Trophoblast cell (in vitro differentiated cells and primary cell): ENCODE measurements at regions not wholly inside any gene's neighbourhood (a gene's known extent, or its start where the extent isn't known, plus 50 kb on each side); places are given as distances from the start of the nearest gene placed in this dataset.

ENCODE experiments used
- DNase-seq, 2 donors: peaks; one replicate each; pipeline ENCODE4 v3.0.0-alpha.2; 2016
- H2AFZ ChIP-seq: 2 replicates; pipeline ENCODE4 v1.6.1; 2013; ENCODE audit warnings: low read length, moderate library complexity, mild to moderate bottlenecking; ENCODE audit not compliant: insufficient read depth, poor library complexity
- H2AK5ac ChIP-seq: 2 replicates; pipeline ENCODE4 v1.6.1; 2013; ENCODE audit warnings: mild to moderate bottlenecking, low read length
- H2BK120ac ChIP-seq: 2 replicates; pipeline ENCODE4 v1.6.1; 2013; ENCODE audit warnings: low read length, mild to moderate bottlenecking, moderate library complexity; ENCODE audit not compliant: insufficient read depth, poor library complexity
- H2BK12ac ChIP-seq: 2 replicates; pipeline ENCODE4 v1.6.1; 2013; ENCODE audit warnings: mild to moderate bottlenecking, low read length, moderate library complexity
- H2BK5ac ChIP-seq: 2 replicates; pipeline ENCODE4 v1.6.1; 2013; ENCODE audit warnings: low read length, low read depth, moderate library complexity, mild to moderate bottlenecking; ENCODE audit not compliant: poor library complexity
- H3K14ac ChIP-seq: 2 replicates; pipeline ENCODE4 v1.6.1; 2013; ENCODE audit warnings: mild to moderate bottlenecking, low read length
- H3K18ac ChIP-seq: 2 replicates; pipeline ENCODE4 v1.6.1; 2013; ENCODE audit warnings: mild to moderate bottlenecking, low read length
- H3K23ac ChIP-seq: 2 replicates; pipeline ENCODE4 v1.6.1; 2013; ENCODE audit warnings: low read length
- H3K27ac ChIP-seq: 2 replicates; pipeline ENCODE4 v1.5.1; 2013; ENCODE audit warnings: low read depth, mild to moderate bottlenecking, inconsistent platforms, low read length, moderate library complexity
- H3K27me3 ChIP-seq: 2 replicates; pipeline ENCODE4 v1.6.1; 2013; ENCODE audit warnings: inconsistent platforms, mild to moderate bottlenecking, low read length, moderate library complexity; ENCODE audit not compliant: insufficient read depth
- H3K36me3 ChIP-seq, 2 experiments: 1 replicate in 1 of 2; 2 replicates in 1 of 2; pipeline ENCODE4 v1.6.1; 2013; ENCODE audit warnings: low read length in 2 of 2, mild to moderate bottlenecking in 2 of 2, moderate library complexity in 1 of 2; ENCODE audit not compliant: insufficient read depth in 2 of 2, control insufficient read depth in 1 of 2
- H3K4ac ChIP-seq: 2 replicates; pipeline ENCODE4 v1.6.1; 2013; ENCODE audit warnings: low read depth, mild to moderate bottlenecking, low read length, moderate library complexity
- H3K4me1 ChIP-seq, 2 experiments: 1 replicate in 1 of 2; 2 replicates in 1 of 2; pipeline ENCODE4 v1.6.1; 2013; ENCODE audit warnings: low read length in 2 of 2, mild to moderate bottlenecking in 2 of 2, moderate library complexity in 1 of 2; ENCODE audit not compliant: insufficient read depth in 2 of 2, control insufficient read depth in 1 of 2
- H3K4me2 ChIP-seq: 2 replicates; pipeline ENCODE4 v1.6.1; 2013; ENCODE audit warnings: inconsistent platforms, mild to moderate bottlenecking, low read length, moderate library complexity
- H3K4me3 ChIP-seq: 2 replicates; pipeline ENCODE4 v1.5.1; 2013; ENCODE audit warnings: mild to moderate bottlenecking, low read depth, low read length, inconsistent platforms
- H3K79me1 ChIP-seq: one replicate; pipeline ENCODE4 v1.6.1; 2013; ENCODE audit warnings: low read length
- H3K79me2 ChIP-seq: 2 replicates; pipeline ENCODE4 v1.6.1; 2013; ENCODE audit warnings: low read length, mild to moderate bottlenecking; ENCODE audit not compliant: control insufficient read depth, insufficient read depth, poor library complexity
- H3K9ac ChIP-seq: 2 replicates; pipeline ENCODE4 v1.6.1; 2013; ENCODE audit warnings: mild to moderate bottlenecking, low read length
- H3K9me3 ChIP-seq: 2 replicates; pipeline ENCODE4 v1.6.1; 2013; ENCODE audit warnings: low read depth, mild to moderate bottlenecking, control low read depth, inconsistent platforms, low read length; ENCODE audit not compliant: insufficient read depth
- H4K12ac ChIP-seq: 2 replicates; pipeline ENCODE4 v1.6.1; 2013; ENCODE audit warnings: low read depth, mild to moderate bottlenecking, low read length, moderate library complexity
- H4K8ac ChIP-seq: 2 replicates; pipeline ENCODE4 v1.6.1; 2013; ENCODE audit warnings: low read depth, mild to moderate bottlenecking, low read length, moderate library complexity
- H4K91ac ChIP-seq: one replicate; pipeline ENCODE4 v1.6.1; 2013; ENCODE audit warnings: low read depth, mild to moderate bottlenecking, low read length, moderate library complexity
- WGBS: extraction: QIAGEN DNeasy Blood & Tissue Kit; methylation state at CpG from one replicate; pipeline ENCODE4 v1.1.7; 2013; ENCODE audit warnings: missing lambda C conversion rate; ENCODE audit not compliant: insufficient read length, insufficient coverage; ENCODE audit errors: extremely low coverage; 5-methylcytosine and 5-hydroxymethylcytosine counted together

DNA sequence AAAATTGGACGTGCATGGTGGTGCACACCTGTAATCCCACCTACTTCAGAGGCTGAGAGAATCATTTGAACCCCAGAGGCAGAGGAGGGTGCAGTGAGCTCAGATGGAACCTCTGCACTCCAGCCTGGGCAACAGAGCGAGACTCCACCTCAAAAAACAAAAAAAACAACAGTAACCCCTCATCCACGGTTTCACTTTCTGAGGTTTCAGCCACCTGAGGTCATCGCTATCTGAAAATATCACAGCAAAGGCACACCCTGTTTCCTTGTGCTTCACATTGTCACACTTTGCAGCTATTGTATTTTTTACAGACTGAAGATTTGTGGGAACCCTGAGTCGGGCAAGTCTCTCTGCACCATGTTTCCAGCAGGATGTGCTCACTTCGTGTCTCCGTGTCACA lies 54.1 kb upstream of the FOXQ1 start:
- no peak for DNase-seq
- Histone ChIP-seq H3K4me1 (no peaks in the 10 kb centered on the region), H2BK120ac (no peak overlapping the region), H4K8ac (no peak overlapping the region), H4K12ac (no peak overlapping the region), H2AFZ (no peak overlapping the region), H3K36me3 (no peaks in the 10 kb centered on the region), H3K79me2 (no peaks in the 10 kb centered on the region), H2BK5ac (no peak overlapping the region), H2BK12ac (no peak overlapping the region), H4K91ac (no peak overlapping the region), H3K18ac (no peak overlapping the region), H3K9ac (no peak overlapping the region), H3K4ac (no peak overlapping the region), H3K79me1 (no peaks in the 10 kb centered on the region), H3K14ac (no peak overlapping the region), H3K9me3 (peaks cover 2% of the 10 kb centered on the region), H3K4me2 (no peak overlapping the region), H3K27me3 (no peaks in the 10 kb centered on the region), H2AK5ac (no peak overlapping the region), H3K23ac (no peak overlapping the region), H3K27ac (no peak overlapping the region), H3K4me3 (no peak overlapping the region)
- no CpG with 5 or more reads among the region's 7 CpGs for WGBS

DNA sequence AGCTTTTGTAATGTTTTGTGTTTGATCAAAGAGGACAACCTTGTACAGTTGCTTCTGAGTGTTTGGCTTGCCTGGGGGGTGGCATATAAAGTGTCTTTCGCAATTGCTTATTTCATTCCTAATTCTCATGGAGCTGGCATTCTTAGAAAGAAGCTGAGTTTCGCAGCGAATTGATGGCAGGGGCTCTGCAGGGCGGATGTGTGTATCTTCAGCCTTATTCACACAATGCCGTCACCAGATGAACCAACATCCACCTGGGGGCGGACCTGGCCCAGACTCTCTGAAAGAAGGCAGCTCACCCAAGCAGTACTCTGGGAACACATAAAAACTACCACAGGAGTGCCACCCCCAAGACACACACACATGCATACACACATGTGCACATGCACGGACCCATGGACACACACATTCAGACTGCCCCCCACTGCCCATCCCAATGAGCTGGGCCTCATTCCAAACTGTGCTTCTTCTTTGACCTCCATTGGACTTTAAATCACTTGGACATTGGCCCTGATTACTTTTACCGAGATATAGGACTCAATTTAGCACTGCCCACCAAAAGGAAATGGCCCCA lies 55.4 kb upstream of the FOXQ1 start:
- Histone ChIP-seq H2BK120ac (no peak overlapping the region), H3K4me2 (no peak overlapping the region), H3K9me3 (peaks cover 2% of the 10 kb centered on the region), H3K27ac (no peak overlapping the region), H2BK12ac (no peak overlapping the region), H3K18ac (no peak overlapping the region), H3K79me2 (no peaks in the 10 kb centered on the region), H3K4ac (no peak overlapping the region), H3K36me3 (no peaks in the 10 kb centered on the region), H3K4me1 (no peaks in the 10 kb centered on the region), H3K9ac (no peak overlapping the region), H2AFZ (no peak overlapping the region), H2AK5ac (no peak overlapping the region), H2BK5ac (no peak overlapping the region), H3K4me3 (no peak overlapping the region), H4K8ac (no peak overlapping the region), H3K27me3 (no peaks in the 10 kb centered on the region), H4K91ac (no peak overlapping the region), H3K23ac (no peak overlapping the region), H3K79me1 (no peaks in the 10 kb centered on the region), H3K14ac (no peak overlapping the region), H4K12ac (no peak overlapping the region)
- no peak for DNase-seq
- no CpG with 5 or more reads among the region's 8 CpGs for WGBS

DNA sequence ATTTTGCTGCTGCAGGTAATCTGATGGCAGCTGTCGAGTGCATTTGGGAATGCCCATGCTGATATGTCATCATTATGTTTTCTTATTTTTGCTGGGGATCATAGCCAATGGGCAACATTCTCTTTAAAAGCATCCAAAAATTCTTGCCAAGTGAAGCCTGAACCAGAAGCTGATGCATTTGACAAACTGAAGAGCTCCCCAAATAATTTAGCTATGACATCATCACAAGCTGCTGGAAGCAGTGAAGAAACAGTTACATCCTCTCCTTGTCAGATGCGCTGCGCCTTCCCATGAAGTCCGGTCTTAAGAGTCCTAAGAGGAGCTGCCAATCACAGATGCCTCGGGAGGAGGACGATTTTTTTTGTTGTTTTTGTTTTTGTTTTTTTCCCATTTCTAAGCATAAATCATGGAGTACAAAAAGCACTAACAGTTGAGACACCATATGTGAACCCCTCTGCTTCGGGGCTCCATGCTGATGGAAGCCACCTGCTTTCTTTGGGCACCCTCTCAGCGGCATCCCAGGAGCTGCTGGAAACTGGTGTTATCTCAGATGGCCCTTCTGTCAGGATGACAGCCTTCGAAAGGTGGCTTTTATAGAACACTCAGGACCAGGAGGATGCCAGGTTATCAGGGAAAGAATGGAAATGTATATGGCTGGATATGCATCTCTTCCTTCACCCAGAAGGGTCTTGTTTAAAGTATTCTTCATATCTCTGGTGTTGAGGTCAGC lies 56.1 kb upstream of the FOXQ1 start:
- no peak overlapping the region for H3K4ac ChIP-seq
- no peak overlapping the region for H3K9ac ChIP-seq
- H3K36me3 ChIP-seq = no peaks in the 10 kb centered on the region
- H3K4me1 ChIP-seq = no peaks in the 10 kb centered on the region
- H3K79me2 ChIP-seq = no peaks in the 10 kb centered on the region
- no CpG with 5 or more reads among the region's 9 CpGs for WGBS
- H2BK5ac ChIP-seq = no peak overlapping the region
- no peaks in the 10 kb centered on the region for H3K79me1 ChIP-seq
- no peak overlapping the region for H2AK5ac ChIP-seq
- no peak overlapping the region for H4K8ac ChIP-seq
- no peak overlapping the region for H3K4me3 ChIP-seq
- no peak overlapping the region for H3K14ac ChIP-seq
- H3K27me3 ChIP-seq = no peaks in the 10 kb centered on the region
- no peak overlapping the region for H2AFZ ChIP-seq
- no peak overlapping the region for H4K12ac ChIP-seq
- H3K4me2 ChIP-seq = no peak overlapping the region
- no peak for DNase-seq
- no peak overlapping the region for H2BK120ac ChIP-seq
- H3K23ac ChIP-seq = no peak overlapping the region
- H3K18ac ChIP-seq = no peak overlapping the region
- H3K27ac ChIP-seq = no peak overlapping the region
- H4K91ac ChIP-seq = no peak overlapping the region
- peaks cover 2% of the 10 kb centered on the region for H3K9me3 ChIP-seq
- H2BK12ac ChIP-seq = no peak overlapping the region

DNA sequence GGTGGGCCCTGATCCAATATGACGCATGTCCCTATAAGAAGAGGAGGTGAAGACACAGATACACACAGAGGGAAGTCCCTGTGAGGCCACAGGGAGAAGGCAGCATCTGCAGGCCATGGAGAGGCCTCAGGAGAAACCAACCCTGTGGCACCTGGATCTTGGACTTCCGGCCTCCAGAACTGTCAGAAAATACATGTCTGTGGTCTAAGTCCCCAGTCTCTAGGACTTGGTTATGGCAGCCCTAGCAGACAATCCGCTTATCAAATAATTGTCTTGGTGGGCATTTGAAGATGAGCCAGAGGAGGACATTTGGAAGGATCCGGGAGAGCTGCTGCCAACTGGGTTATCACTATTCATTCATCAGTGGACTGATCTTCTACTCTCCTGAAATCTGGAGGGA lies 57.6 kb upstream of the FOXQ1 start:
- H2BK12ac ChIP-seq = no peak overlapping the region
- no peaks in the 10 kb centered on the region for H3K27me3 ChIP-seq
- H3K14ac ChIP-seq = no peak overlapping the region
- H3K18ac ChIP-seq = no peak overlapping the region
- H3K9ac ChIP-seq = no peak overlapping the region
- H3K4ac ChIP-seq = no peak overlapping the region
- no peak overlapping the region for H2AFZ ChIP-seq
- H2BK120ac ChIP-seq = no peak overlapping the region
- H2BK5ac ChIP-seq = no peak overlapping the region
- no peak overlapping the region for H4K12ac ChIP-seq
- no peak overlapping the region for H4K91ac ChIP-seq
- H3K4me2 ChIP-seq = no peak overlapping the region
- no peaks in the 10 kb centered on the region for H3K79me2 ChIP-seq
- no peak overlapping the region for H3K27ac ChIP-seq
- no peaks in the 10 kb centered on the region for H3K79me1 ChIP-seq
- no peak overlapping the region for H4K8ac ChIP-seq
- H3K23ac ChIP-seq = no peak overlapping the region
- H3K4me3 ChIP-seq = no peak overlapping the region
- H2AK5ac ChIP-seq = no peak overlapping the region
- no peak for DNase-seq
- peaks cover 2% of the 10 kb centered on the region for H3K9me3 ChIP-seq
- no peaks in the 10 kb centered on the region for H3K36me3 ChIP-seq
- no CpG with 5 or more reads among the region's 4 CpGs for WGBS
- no peaks in the 10 kb centered on the region for H3K4me1 ChIP-seq
